Adrenal gland (tissue), 5 donors: ENCODE measurements at regions not wholly inside any gene's neighbourhood (a gene's known extent, or its start where the extent isn't known, plus 50 kb on each side); places are given as distances from the start of the nearest gene placed in this dataset.

Experiments used
- CTCF ChIP-seq, 6 experiments: fragments of 450-650 bp in 4 of 6; fragments of 200-600 bp in 2 of 6; sonication (generic) in 1 of 6; IDR thresholded peaks; 1 replicate in 5 of 6; 2 replicates in 1 of 6; pipeline versions ENCODE4 v1.5.1 to v1.8.0; 2016 to 2021; ENCODE audit warnings: antibody characterized with exemption in 6 of 6, mild to moderate bottlenecking in 2 of 6, moderate library complexity in 1 of 6
- POLR2A ChIP-seq, 2 donors: fragments of 450-650 bp; IDR thresholded peaks; one replicate each; pipeline ENCODE4 v1.6.1; 2017; ENCODE audit warnings: antibody characterized with exemption in 2 of 2, mild to moderate bottlenecking in 2 of 2, moderate library complexity in 1 of 2
- donor health status: DM: no; HTN: no; CAD: no.

GRCh38 chr12:58202933-58203718 lies 261.8 kb downstream of the ATP23 start:
- no peak for TF ChIP-seq CTCF (IDR thresholded peaks at IDR 0.05)
- no peak for TF ChIP-seq POLR2A (IDR thresholded peaks at IDR 0.05)
